Left ventricle myocardium inferior (tissue), 1 donor: ENCODE measurements at regions not wholly inside any gene's neighbourhood (a gene's known extent, or its start where the extent isn't known, plus 50 kb on each side); places are given as distances from the start of the nearest gene placed in this dataset.

Source experiments
- DNase-seq: peaks from one replicate; pipeline ENCODE4 v3.0.0-alpha.2; 2020
- H3K27ac ChIP-seq: fragments of 200-600 bp; replicated peaks from 2 replicates; pipeline ENCODE4 v1.8.0; 2021
- H3K27me3 ChIP-seq: fragments of 200-600 bp; 2 replicates; pipeline ENCODE4 v1.8.0; 2021; ENCODE audit warnings: low read depth
- H3K36me3 ChIP-seq: fragments of 200-600 bp; 2 replicates; pipeline ENCODE4 v1.8.0; 2021
- H3K4me1 ChIP-seq: fragments of 200-600 bp; 2 replicates; pipeline ENCODE4 v1.8.0; 2021
- H3K4me3 ChIP-seq: fragments of 200-600 bp; 2 replicates; pipeline ENCODE4 v1.8.0; 2021; ENCODE audit warnings: mild to moderate bottlenecking, moderate library complexity
- H3K9me3 ChIP-seq: fragments of 200-600 bp; replicated peaks from 2 replicates; pipeline ENCODE4 v1.8.0; 2021
- intact Hi-C: fragments of 100-400 bp; cut with micrococcal nuclease; formaldehyde crosslinking; loops from one replicate; pipeline ENCODE4 v1.11.0; 2022
- TF ChIP-seq, protein P1 (sequence below): fragments of 200-600 bp; IDR thresholded peaks from 2 replicates; pipeline ENCODE4 v1.8.0; 2021; ENCODE audit warnings: antibody characterized with exemption, mild to moderate bottlenecking, borderline replicate concordance
- donor health status: DM: no; HTN: yes; CAD: no; lungs with severe emphysema.

DNA sequence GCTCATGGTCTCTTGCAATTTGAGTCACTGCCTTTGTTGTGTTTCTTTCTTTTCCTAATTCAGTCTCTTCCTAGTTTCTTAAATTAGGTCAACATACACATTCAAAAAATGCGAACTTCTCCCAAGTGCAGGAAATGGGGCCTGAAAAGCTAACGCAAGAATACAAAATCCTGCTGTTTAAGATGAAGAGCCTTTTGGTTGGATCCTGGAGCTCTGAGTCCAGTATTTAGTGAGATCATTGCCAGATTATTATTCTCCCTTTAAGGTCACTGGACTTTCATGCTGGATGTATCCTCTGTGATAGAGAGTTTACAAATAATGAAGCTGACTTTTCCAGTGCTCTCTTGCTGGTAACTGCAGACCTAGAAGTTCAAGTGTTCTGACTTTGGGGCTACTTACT lies 401.9 kb upstream of the MKI67 start:
- Histone ChIP-seq H3K27ac (no peak overlapping the region), H3K4me1 (no peaks in the 10 kb centered on the region), H3K27me3 (peaks cover 54% of the 10 kb centered on the region), H3K9me3 (no peaks in the 10 kb centered on the region), H3K4me3 (no peak overlapping the region), H3K36me3 (no peaks in the 10 kb centered on the region)
- TF ChIP-seq, protein P1, sequence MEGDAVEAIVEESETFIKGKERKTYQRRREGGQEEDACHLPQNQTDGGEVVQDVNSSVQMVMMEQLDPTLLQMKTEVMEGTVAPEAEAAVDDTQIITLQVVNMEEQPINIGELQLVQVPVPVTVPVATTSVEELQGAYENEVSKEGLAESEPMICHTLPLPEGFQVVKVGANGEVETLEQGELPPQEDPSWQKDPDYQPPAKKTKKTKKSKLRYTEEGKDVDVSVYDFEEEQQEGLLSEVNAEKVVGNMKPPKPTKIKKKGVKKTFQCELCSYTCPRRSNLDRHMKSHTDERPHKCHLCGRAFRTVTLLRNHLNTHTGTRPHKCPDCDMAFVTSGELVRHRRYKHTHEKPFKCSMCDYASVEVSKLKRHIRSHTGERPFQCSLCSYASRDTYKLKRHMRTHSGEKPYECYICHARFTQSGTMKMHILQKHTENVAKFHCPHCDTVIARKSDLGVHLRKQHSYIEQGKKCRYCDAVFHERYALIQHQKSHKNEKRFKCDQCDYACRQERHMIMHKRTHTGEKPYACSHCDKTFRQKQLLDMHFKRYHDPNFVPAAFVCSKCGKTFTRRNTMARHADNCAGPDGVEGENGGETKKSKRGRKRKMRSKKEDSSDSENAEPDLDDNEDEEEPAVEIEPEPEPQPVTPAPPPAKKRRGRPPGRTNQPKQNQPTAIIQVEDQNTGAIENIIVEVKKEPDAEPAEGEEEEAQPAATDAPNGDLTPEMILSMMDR = no peak
- DNase-seq = no peak
- intact Hi-C loops = no loop called here

DNA sequence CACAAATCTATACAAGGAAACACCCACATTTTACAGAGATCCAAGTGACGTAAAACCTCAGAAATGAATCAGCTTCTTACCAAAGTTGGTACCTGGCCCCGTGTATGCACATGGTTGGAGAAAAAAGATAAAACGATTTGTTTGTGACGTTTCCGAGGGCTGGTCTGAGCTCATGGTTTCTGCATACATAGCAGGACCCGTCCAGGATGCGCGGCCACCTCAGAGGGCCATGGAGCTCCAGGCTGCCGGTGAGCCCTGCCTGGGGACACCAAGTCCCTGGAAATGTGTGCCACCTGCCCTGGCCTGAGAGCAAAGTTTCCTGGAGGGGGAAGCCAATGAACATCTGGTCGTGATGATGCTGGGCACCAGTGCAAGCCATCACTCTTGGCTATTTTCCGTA lies 402.6 kb upstream of the MKI67 start:
- Histone ChIP-seq H3K4me1 (no peaks in the 10 kb centered on the region), H3K27me3 (peaks cover 51% of the 10 kb centered on the region), H3K9me3 (no peaks in the 10 kb centered on the region), H3K4me3 (no peak overlapping the region), H3K36me3 (no peaks in the 10 kb centered on the region), H3K27ac (no peak overlapping the region)
- TF ChIP-seq, protein P1 = no peak
- intact Hi-C loops = no loop called here
- no peak for DNase-seq

DNA sequence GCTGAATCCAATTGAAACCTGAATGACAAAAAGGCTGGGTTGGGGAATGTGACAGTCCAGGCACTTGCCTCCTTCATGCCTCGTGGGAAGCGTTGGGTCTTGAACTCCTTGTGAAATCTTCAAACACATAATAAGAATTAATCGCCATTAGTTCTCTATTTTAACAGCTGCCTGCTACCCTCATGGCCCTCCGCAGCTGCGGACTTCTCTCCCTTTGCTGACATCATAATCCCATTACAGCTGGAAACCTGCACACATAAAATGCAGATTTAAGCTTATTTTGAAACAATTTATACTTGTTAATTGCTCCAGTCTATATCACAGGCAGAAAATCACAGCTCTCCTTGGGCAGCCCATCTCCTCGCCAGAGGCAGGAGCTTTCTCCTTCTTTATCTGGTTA lies 403.0 kb upstream of the MKI67 start:
- no peak for DNase-seq

DNA sequence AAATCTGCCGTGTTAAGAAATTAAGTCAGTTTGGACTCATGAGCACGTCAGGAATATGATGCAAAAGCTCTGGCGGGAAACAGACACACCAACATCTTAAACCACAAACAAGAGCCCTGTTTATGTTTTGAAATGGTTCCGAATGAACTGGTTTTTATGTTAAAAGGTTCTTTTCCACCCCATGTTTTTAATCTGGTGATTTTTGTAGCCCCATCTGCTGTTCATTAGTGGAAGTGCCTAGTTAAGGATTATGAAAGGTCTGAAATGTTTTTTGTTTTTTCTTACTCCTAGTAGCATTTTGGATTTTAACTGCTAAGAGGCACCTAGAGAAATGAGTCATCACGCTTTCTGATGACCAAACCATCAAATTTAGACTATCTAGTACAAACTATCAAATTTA lies 404.1 kb upstream of the MKI67 start:
- Histone ChIP-seq H3K27me3 (peaks cover 58% of the 10 kb centered on the region), H3K36me3 (no peaks in the 10 kb centered on the region), H3K9me3 (no peaks in the 10 kb centered on the region), H3K4me1 (no peaks in the 10 kb centered on the region), H3K4me3 (no peak overlapping the region), H3K27ac (no peak overlapping the region)
- no peak for DNase-seq
- intact Hi-C loops = loop anchor here (10.0 kb wide), 1 partner anchor 266 kb away; no protein-coding TSS in a partner anchor
- TF ChIP-seq, protein P1 = peak; percentile 74

More for the DNA sequence above, 403.0 kb upstream of the MKI67 start:
- peaks cover 55% of the 10 kb centered on the region for H3K27me3 ChIP-seq
- H3K4me1 ChIP-seq = no peaks in the 10 kb centered on the region
- no peak overlapping the region for H3K27ac ChIP-seq
- TF ChIP-seq, protein P1 = no peak
- H3K36me3 ChIP-seq = no peaks in the 10 kb centered on the region
- no peaks in the 10 kb centered on the region for H3K9me3 ChIP-seq
- intact Hi-C loops = no loop called here
- no peak overlapping the region for H3K4me3 ChIP-seq

DNA sequence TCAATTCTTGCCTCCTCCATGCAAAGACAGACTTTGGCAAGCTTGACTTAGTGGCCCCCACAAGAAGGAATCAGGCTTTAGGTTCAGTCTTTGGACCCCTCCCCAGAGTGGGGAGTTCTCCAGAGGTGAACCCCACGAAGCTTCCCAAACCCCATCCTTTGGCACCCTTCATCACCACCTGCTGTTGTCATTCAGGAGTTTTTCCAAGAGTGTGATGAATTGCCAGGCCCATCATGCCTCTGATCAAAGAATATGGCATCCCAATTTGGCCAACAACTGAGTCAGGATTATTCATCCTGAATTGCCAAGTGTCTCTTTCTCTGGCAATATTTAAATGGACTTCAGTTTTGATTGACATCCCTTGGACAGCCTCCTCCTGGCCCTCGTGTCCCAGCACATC lies 404.7 kb upstream of the MKI67 start:
- Histone ChIP-seq H3K27me3 (peaks cover 59% of the 10 kb centered on the region), H3K4me1 (no peaks in the 10 kb centered on the region), H3K4me3 (no peak overlapping the region), H3K27ac (no peak overlapping the region), H3K9me3 (no peaks in the 10 kb centered on the region), H3K36me3 (no peaks in the 10 kb centered on the region)
- intact Hi-C loops = loop anchor here (10.0 kb wide), 1 partner anchor 266 kb away; no protein-coding TSS in a partner anchor
- TF ChIP-seq, protein P1 = no peak
- no peak for DNase-seq
